HepG2 (cell line): ENCODE measurements at regions not wholly inside any gene's neighbourhood (a gene's known extent, or its start where the extent isn't known, plus 50 kb on each side); places are given as distances from the start of the nearest gene placed in this dataset.

Experiments used
- GTF2F1 ChIP-seq: fragments of 150-350 bp; IDR thresholded peaks from 2 replicates; pipeline ENCODE4 v1.6.1; 2014; ENCODE audit warnings: low read length
- KDM2A ChIP-seq: sonication (generic); formaldehyde crosslinking; IDR thresholded peaks from 2 replicates; pipeline ENCODE4 v1.4.0; 2020; ENCODE audit warnings: low read depth, missing genetic modification reagents, borderline replicate concordance
- STAG1 ChIP-seq: sonication (generic); formaldehyde crosslinking; IDR thresholded peaks from 2 replicates; pipeline ENCODE4 v1.4.0; 2020; ENCODE audit warnings: missing genetic modification reagents
- ZNF274 ChIP-seq: sonication (generic); formaldehyde crosslinking; IDR thresholded peaks from 2 replicates; pipeline ENCODE4 v1.5.1; 2020; ENCODE audit warnings: mild to moderate bottlenecking, missing genetic modification reagents
- TF ChIP-seq, protein P1 (sequence below): sonication (generic); formaldehyde crosslinking; IDR thresholded peaks from 2 replicates; pipeline ENCODE4 v1.8.0; 2023; ENCODE audit warnings: mild to moderate bottlenecking, missing genetic modification reagents
- TF ChIP-seq, protein P2 (sequence below): sonication (generic); formaldehyde crosslinking; IDR thresholded peaks from 2 replicates; pipeline ENCODE4 v1.4.0; 2020; ENCODE audit warnings: missing genetic modification reagents, borderline replicate concordance

- TF ChIP-seq, protein P1, sequence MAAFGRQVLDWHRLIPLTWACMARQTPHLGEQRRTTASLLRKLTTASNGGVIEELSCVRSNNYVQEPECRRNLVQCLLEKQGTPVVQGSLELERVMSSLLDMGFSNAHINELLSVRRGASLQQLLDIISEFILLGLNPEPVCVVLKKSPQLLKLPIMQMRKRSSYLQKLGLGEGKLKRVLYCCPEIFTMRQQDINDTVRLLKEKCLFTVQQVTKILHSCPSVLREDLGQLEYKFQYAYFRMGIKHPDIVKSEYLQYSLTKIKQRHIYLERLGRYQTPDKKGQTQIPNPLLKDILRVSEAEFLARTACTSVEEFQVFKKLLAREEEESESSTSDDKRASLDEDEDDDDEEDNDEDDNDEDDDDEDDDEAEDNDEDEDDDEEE, result no peak
- TF ChIP-seq, protein P2, sequence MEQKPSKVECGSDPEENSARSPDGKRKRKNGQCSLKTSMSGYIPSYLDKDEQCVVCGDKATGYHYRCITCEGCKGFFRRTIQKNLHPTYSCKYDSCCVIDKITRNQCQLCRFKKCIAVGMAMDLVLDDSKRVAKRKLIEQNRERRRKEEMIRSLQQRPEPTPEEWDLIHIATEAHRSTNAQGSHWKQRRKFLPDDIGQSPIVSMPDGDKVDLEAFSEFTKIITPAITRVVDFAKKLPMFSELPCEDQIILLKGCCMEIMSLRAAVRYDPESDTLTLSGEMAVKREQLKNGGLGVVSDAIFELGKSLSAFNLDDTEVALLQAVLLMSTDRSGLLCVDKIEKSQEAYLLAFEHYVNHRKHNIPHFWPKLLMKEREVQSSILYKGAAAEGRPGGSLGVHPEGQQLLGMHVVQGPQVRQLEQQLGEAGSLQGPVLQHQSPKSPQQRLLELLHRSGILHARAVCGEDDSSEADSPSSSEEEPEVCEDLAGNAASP (CRISPR knock-in tag), result no peak
- no peak for TF ChIP-seq GTF2F1
- TF ChIP-seq STAG1 (CRISPR knock-in tag), result no peak
- no peak for TF ChIP-seq ZNF274
- TF ChIP-seq KDM2A (CRISPR knock-in tag), result no peak
These were observed 95.8 kb upstream of the PLAAT1 start for GRCh38 chr3:193145248-193145647.
